Activated CD4-positive, alpha-beta T cell treated with anti-CD3 and anti-CD28 coated beads, Interleukin-2, amount 10 ng/mL, durations not matched to agents 7 days and 5 days (primary cell): ENCODE measurements at regions not wholly inside any gene's neighbourhood (a gene's known extent, or its start where the extent isn't known, plus 50 kb on each side); places are given as distances from the start of the nearest gene placed in this dataset.

Experiments used
- CTCF ChIA-PET: fragments of 350-600 bp; sonication (Branson Sonifier 250); formaldehyde crosslinking; loops from one replicate; lab custom pipeline; 2021; ENCODE audit warnings: antibody characterized with exemption; lab: Charles Lee
- POLR2A ChIA-PET: fragments of 350-600 bp; sonication (Branson Sonifier 250); formaldehyde crosslinking; loops from one replicate; lab custom pipeline; 2021; ENCODE audit warnings: antibody characterized with exemption; lab: Charles Lee
- DNase-seq: peaks from one replicate; pipeline ENCODE4 v3.0.0-alpha.2; 2020
- H3K27ac Mint-ChIP-seq: one replicate; pipeline ENCODE4 v1.8.0; 2021; ENCODE audit warnings: mild to moderate bottlenecking, moderate library complexity, mixed read lengths
- H3K27me3 Mint-ChIP-seq: one replicate; pipeline ENCODE4 v1.8.0; 2021; ENCODE audit warnings: mixed read lengths
- H3K36me3 Mint-ChIP-seq: one replicate; pipeline ENCODE4 v1.8.0; 2021; ENCODE audit warnings: low read depth, mixed read lengths
- H3K4me1 Mint-ChIP-seq: one replicate; pipeline ENCODE4 v1.8.0; 2021; ENCODE audit warnings: mixed read lengths
- H3K4me3 Mint-ChIP-seq: one replicate; pipeline ENCODE4 v1.8.0; 2021; ENCODE audit warnings: mild to moderate bottlenecking, moderate library complexity, mixed read lengths
- H3K9me3 Mint-ChIP-seq: one replicate; pipeline ENCODE4 v1.8.0; 2021; ENCODE audit warnings: mixed read lengths

DNA sequence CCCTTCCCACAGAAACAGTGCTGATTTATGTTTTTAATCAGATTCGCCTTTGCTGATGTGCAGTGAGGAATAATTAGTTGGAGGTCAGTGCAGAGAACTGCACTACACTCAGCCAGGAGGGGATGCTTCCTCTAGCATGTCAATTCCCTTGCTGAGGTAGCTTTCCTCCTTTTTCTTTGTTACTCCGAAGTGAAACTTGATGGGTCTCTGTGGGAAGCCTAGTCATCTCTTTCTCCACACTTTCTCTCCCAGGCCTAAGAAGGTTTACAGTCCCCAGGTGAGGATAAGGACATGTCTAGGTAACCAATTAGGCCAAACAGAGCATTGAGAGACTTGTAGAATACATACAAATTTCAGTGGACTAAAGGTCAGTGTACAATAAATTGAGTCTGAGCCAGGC is 461.8 kb downstream of the KIF4B start:
- Mint-ChIP-seq H3K27me3 (no peaks in the 10 kb centered on the region), H3K4me3 (no peak overlapping the region), H3K9me3 (no peaks in the 10 kb centered on the region), H3K36me3 (no peaks in the 10 kb centered on the region), H3K4me1 (no peaks in the 10 kb centered on the region), H3K27ac (no peak overlapping the region)
- ChIA-PET POLR2A (no interaction called here), CTCF (no interaction called here)
- no peak for DNase-seq

DNA sequence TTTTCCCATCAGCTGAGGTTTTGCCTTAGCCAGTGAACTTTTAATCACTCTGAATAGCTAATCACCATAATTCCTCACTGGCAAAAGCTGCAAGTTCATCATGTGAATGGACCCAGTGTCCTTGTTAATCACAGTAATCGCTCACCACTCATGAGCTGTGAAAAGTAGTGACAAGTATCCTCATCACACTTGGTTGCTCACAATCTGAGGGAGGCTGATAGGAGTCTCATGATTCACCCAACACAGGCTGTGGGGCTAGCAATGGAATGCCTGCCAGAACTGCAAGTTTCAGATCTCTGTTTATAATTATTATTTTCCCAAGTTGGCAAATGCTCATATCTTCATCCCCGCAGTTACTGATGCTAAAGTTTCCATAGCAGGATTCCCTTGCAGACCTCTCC is 467.2 kb downstream of the KIF4B start:
- H3K9me3 Mint-ChIP-seq: no peaks in the 10 kb centered on the region
- no peaks in the 10 kb centered on the region for H3K4me1 Mint-ChIP-seq
- no peak overlapping the region for H3K27ac Mint-ChIP-seq
- DNase-seq: no peak
- H3K36me3 Mint-ChIP-seq: no peaks in the 10 kb centered on the region
- ChIA-PET POLR2A (no interaction called here), CTCF (no interaction called here)
- H3K27me3 Mint-ChIP-seq: no peaks in the 10 kb centered on the region
- no peak overlapping the region for H3K4me3 Mint-ChIP-seq

GRCh38 chr5:155481182-155481581 is 467.6 kb downstream of the KIF4B start:
- Mint-ChIP-seq H3K4me3 (no peak overlapping the region), H3K27ac (no peak overlapping the region), H3K27me3 (no peaks in the 10 kb centered on the region), H3K9me3 (no peaks in the 10 kb centered on the region), H3K36me3 (no peaks in the 10 kb centered on the region), H3K4me1 (no peaks in the 10 kb centered on the region)
- ChIA-PET CTCF (no interaction called here), POLR2A (no interaction called here)
- no peak for DNase-seq

DNA sequence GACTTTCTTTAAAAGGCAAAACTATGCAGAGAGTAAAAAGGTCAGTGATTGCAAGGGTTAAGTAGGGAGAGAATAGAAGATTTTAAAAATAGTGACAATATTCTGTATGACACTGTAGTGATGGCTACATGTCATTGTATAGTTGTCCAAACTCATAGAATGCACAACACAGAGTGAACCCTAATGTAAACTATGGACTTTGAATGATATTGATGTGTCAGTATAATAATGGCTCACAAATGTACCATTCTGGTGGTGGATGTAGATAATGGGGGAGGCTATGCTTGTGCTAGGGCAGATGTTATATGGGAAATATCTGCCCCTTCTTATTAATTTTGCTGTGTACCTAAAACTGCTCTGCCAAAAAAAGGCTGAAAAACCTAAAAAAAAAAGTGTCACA is 468.9 kb downstream of the KIF4B start:
- POLR2A ChIA-PET: no interaction called here
- Mint-ChIP-seq H3K36me3 (no peaks in the 10 kb centered on the region), H3K27me3 (no peaks in the 10 kb centered on the region), H3K4me3 (no peak overlapping the region), H3K9me3 (no peaks in the 10 kb centered on the region), H3K27ac (no peak overlapping the region), H3K4me1 (no peaks in the 10 kb centered on the region)
- CTCF ChIA-PET: no interaction called here
- DNase-seq: no peak

- Mint-ChIP-seq H3K9me3 (no peaks in the 10 kb centered on the region), H3K36me3 (no peaks in the 10 kb centered on the region), H3K4me3 (no peak overlapping the region), H3K27me3 (no peaks in the 10 kb centered on the region), H3K27ac (no peak overlapping the region), H3K4me1 (no peaks in the 10 kb centered on the region)
- CTCF ChIA-PET: no interaction called here
- POLR2A ChIA-PET: no interaction called here
- no peak for DNase-seq
These were observed 471.8 kb downstream of the KIF4B start for GRCh38 chr5:155485386-155485785.

- CTCF ChIA-PET: no interaction called here
- no peak overlapping the region for H3K4me3 Mint-ChIP-seq
- no peak for DNase-seq
- no peaks in the 10 kb centered on the region for H3K4me1 Mint-ChIP-seq
- H3K27me3 Mint-ChIP-seq: no peaks in the 10 kb centered on the region
- no peaks in the 10 kb centered on the region for H3K36me3 Mint-ChIP-seq
- no peaks in the 10 kb centered on the region for H3K9me3 Mint-ChIP-seq
- POLR2A ChIA-PET: no interaction called here
- no peak overlapping the region for H3K27ac Mint-ChIP-seq
These were observed 476.4 kb downstream of the KIF4B start for GRCh38 chr5:155489949-155490348.

DNA sequence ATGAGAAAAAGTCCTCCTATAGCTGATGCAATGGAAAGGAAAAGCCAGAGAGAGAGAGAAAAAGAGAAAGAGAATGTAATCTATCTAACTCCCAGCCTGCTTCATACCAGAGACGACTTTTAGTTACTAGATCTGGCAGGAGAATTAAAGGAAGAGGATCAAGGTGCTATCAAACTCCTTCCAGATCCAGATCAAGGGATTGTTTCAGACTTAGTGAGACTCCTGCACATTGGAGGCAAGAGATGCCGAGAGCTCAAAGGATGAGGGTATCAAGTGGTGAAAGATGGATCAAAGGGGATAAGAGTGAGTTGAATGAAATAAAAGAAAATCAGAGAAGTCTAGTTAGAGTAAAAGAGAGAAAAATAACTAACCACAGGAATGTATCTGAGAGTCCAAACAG is 478.6 kb downstream of the KIF4B start:
- CTCF ChIA-PET: no interaction called here

GRCh38 chr5:155504606-155505005 is 491.1 kb downstream of the KIF4B start:
- ChIA-PET CTCF (no interaction called here), POLR2A (no interaction called here)
- no peak for DNase-seq
- Mint-ChIP-seq H3K27me3 (no peaks in the 10 kb centered on the region), H3K27ac (no peak overlapping the region), H3K36me3 (no peaks in the 10 kb centered on the region), H3K4me1 (no peaks in the 10 kb centered on the region), H3K9me3 (no peaks in the 10 kb centered on the region), H3K4me3 (no peak overlapping the region)

More for the DNA sequence above, 478.6 kb downstream of the KIF4B start:
- no peak overlapping the region for H3K27ac Mint-ChIP-seq
- no peak for DNase-seq
- no peaks in the 10 kb centered on the region for H3K27me3 Mint-ChIP-seq
- H3K4me3 Mint-ChIP-seq: no peak overlapping the region
- no peaks in the 10 kb centered on the region for H3K36me3 Mint-ChIP-seq
- H3K4me1 Mint-ChIP-seq: no peaks in the 10 kb centered on the region
- H3K9me3 Mint-ChIP-seq: no peaks in the 10 kb centered on the region
- POLR2A ChIA-PET: no interaction called here

DNA sequence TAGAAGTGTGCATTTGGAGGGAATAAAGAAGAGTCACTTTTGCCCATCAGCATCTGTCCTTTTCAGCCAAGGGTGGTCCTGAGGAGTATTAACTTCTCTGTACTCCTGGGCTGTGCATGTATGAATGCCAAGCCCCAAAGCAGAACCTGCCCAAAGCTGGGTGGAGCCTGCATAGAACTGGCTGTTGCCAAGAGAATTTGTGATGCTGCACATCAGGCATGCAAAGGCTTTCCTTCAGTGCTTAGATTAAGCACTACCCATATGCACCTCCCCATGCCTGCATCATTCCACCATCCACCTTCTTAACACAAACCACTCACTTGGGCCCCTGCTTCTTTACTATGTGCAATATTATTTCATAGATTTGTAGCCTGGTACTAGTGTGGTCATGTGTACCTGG is 493.8 kb downstream of the KIF4B start:
- DNase-seq: no peak
- POLR2A ChIA-PET: no interaction called here
- CTCF ChIA-PET: no interaction called here
- H3K4me3 Mint-ChIP-seq: no peak overlapping the region
- H3K4me1 Mint-ChIP-seq: no peaks in the 10 kb centered on the region
- H3K36me3 Mint-ChIP-seq: no peaks in the 10 kb centered on the region
- H3K9me3 Mint-ChIP-seq: no peaks in the 10 kb centered on the region
- H3K27ac Mint-ChIP-seq: no peak overlapping the region
- H3K27me3 Mint-ChIP-seq: no peaks in the 10 kb centered on the region

GRCh38 chr5:155508673-155509072 is 495.1 kb downstream of the KIF4B start:
- ChIA-PET POLR2A (no interaction called here), CTCF (no interaction called here)

GRCh38 chr5:155512329-155512728 is 498.8 kb downstream of the KIF4B start:
- Mint-ChIP-seq H3K36me3 (no peaks in the 10 kb centered on the region), H3K27ac (no peak overlapping the region), H3K4me3 (no peak overlapping the region), H3K9me3 (no peaks in the 10 kb centered on the region), H3K4me1 (no peaks in the 10 kb centered on the region), H3K27me3 (no peaks in the 10 kb centered on the region)
- CTCF ChIA-PET: no interaction called here
- DNase-seq: no peak
- POLR2A ChIA-PET: no interaction called here

More at GRCh38 chr5:155508673-155509072, 495.1 kb downstream of the KIF4B start:
- Mint-ChIP-seq H3K27ac (no peak overlapping the region), H3K27me3 (no peaks in the 10 kb centered on the region), H3K9me3 (no peaks in the 10 kb centered on the region), H3K4me1 (no peaks in the 10 kb centered on the region), H3K36me3 (no peaks in the 10 kb centered on the region), H3K4me3 (no peak overlapping the region)
- DNase-seq: no peak

GRCh38 chr5:155514105-155514563 is 500.6 kb downstream of the KIF4B start:
- DNase-seq: no peak
- Mint-ChIP-seq H3K4me1 (no peaks in the 10 kb centered on the region), H3K9me3 (no peaks in the 10 kb centered on the region), H3K36me3 (no peaks in the 10 kb centered on the region), H3K4me3 (no peak overlapping the region), H3K27ac (no peak overlapping the region), H3K27me3 (no peaks in the 10 kb centered on the region)
- CTCF ChIA-PET: no interaction called here
- POLR2A ChIA-PET: no interaction called here

DNA sequence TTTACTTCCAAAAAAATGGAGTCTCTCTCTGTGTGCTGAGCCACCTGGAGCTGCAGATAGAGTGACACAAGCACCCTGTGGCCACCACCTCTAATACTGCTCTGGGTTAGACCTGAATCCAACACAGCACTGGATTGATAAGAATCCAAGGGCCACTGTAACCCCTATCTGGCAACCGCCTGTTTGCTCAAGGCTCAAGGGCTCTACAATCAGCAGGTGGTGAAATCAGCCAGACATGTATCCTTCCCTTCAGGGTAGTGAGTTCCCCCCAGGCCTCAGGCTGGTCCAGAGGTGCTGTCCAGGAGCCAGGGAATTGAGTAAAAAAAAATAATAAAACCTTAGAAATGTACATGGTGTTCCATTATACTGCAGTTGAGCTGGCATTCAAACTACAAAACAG is 509.0 kb downstream of the KIF4B start:
- ChIA-PET CTCF (interaction anchor here (1.6 kb wide), 1 partner anchor 20 kb away, joined by 3 read pairs; no protein-coding TSS in a partner anchor), POLR2A (interaction anchor here (0.6 kb wide), 1 partner anchor 650 kb away, joined by 5 read pairs; no protein-coding TSS in a partner anchor)
- Mint-ChIP-seq H3K36me3 (no peaks in the 10 kb centered on the region), H3K4me1 (no peaks in the 10 kb centered on the region), H3K9me3 (no peaks in the 10 kb centered on the region), H3K27ac (no peak overlapping the region), H3K27me3 (no peaks in the 10 kb centered on the region), H3K4me3 (no peak overlapping the region)
- DNase-seq: no peak

DNA sequence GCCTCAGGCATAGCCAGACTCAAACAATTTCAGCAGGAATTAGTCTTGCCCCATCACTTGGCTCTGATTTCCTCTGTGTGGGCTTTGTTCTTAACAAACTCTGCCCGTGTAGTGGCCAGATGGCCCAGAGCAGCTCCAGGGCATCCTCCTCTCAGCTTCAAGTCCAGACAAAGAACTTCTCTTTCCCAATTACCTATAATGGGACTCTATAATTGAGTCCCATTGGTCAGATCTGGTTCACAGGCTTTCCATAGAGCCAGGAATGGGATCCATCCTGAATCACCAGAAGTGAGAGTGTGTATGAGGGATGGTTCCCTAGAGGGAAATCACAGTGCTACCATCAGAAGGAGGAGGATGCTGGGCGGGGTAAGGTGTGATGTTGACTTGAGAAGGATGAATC is 515.8 kb downstream of the KIF4B start:
- no peak overlapping the region for H3K27ac Mint-ChIP-seq
- H3K36me3 Mint-ChIP-seq: no peaks in the 10 kb centered on the region
- no peak overlapping the region for H3K4me3 Mint-ChIP-seq
- no peaks in the 10 kb centered on the region for H3K4me1 Mint-ChIP-seq
- no peaks in the 10 kb centered on the region for H3K9me3 Mint-ChIP-seq
- no peaks in the 10 kb centered on the region for H3K27me3 Mint-ChIP-seq
- no peak for DNase-seq
- ChIA-PET POLR2A (no interaction called here), CTCF (no interaction called here)
